Neural cell (in vitro differentiated cells): ENCODE measurements at regions not wholly inside any gene's neighbourhood (a gene's known extent, or its start where the extent isn't known, plus 50 kb on each side); places are given as distances from the start of the nearest gene placed in this dataset.

Source experiments
- EZH2 ChIP-seq: fragments of 200-600, 300-800 bp; shearing (Covaris generic), sonication (generic); IDR thresholded peaks from 2 replicates; pipeline ENCODE4 v1.6.1; 2014; ENCODE audit warnings: antibody characterized with exemption, low read length, borderline replicate concordance, mild to moderate bottlenecking; ENCODE audit not compliant: insufficient read depth, poor library complexity, severe bottlenecking
- RAD21 ChIP-seq: fragments of 450-650 bp; conservative IDR thresholded peaks from 2 replicates; pipeline ENCODE4 v1.6.1; 2014; ENCODE audit warnings: antibody characterized with exemption, mild to moderate bottlenecking, moderate library complexity

DNA sequence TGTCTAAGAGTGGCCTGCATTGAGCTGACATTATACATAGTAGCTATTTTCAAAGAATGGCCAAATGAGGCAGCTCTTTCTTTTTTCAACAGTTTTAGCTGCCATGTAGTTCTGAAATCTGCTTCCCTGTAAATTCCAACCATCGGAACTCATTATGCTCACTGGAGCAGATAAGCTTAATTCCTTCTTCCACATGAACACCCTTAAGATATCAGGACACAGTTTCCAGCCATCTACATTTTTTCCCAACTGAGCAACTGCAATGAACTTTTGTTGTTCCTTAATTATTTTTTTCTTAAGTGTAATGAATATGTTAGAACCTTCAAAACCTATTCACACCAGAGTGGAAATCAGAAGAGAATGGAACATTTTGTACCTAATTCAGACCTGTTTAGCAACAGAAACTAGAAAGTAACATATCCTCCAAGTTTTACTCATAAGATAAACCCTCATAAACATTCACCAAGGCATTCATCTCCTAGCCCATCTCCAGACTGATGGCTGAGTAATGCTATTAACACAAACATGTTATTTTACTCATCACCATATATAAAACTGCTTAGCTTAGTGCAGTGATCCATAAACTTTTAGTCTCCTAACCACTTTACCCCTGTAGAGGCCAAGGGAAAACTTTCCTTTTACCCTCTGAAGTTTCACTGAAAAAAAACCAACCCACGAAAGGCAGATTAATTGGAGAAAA is 296.1 kb upstream of the SYT1 start:
- TF ChIP-seq RAD21 (no peak), EZH2 (no peak)
